CD4-positive, alpha-beta T cell treated with Interleukin-1 beta for 1 hour (primary cell): ENCODE measurements at regions not wholly inside any gene's neighbourhood (a gene's known extent, or its start where the extent isn't known, plus 50 kb on each side); places are given as distances from the start of the nearest gene placed in this dataset.
"Not testable (repeated sequence)": the region's sequence is repeated elsewhere in the genome, so short reads cannot be mapped to it uniquely, and the experiment has no call there.

Experiments
- DNase-seq, 2 donors: peaks; one replicate each; pipeline ENCODE4 v3.0.0-alpha.2; 2020 to 2022

- no peak for DNase-seq
Measured at GRCh38 chr21:15204970-15205286, 140.1 kb upstream of the NRIP1 start.

GRCh38 chr21:15206514-15206913 is 141.7 kb upstream of the NRIP1 start:
- DNase-seq, result no peak

- DNase-seq, result no peak
Measured at GRCh38 chr21:15207231-15207630, 142.4 kb upstream of the NRIP1 start.

- DNase-seq, result no peak
Measured at GRCh38 chr21:15207635-15208370, 143.0 kb upstream of the NRIP1 start.

- DNase-seq, result no peak
Measured at GRCh38 chr21:15208786-15209185, 144.0 kb upstream of the NRIP1 start.

- no peak for DNase-seq
Measured at GRCh38 chr21:15209224-15209623, 144.4 kb upstream of the NRIP1 start.

GRCh38 chr21:15210235-15210678 is 145.5 kb upstream of the NRIP1 start:
- peak in 1 of 2 donors; percentile 29 for DNase-seq

- DNase-seq, result no peak
Measured at GRCh38 chr21:15211491-15212133, 146.8 kb upstream of the NRIP1 start.

GRCh38 chr21:15212206-15212605 is 147.4 kb upstream of the NRIP1 start:
- DNase-seq, result no peak

GRCh38 chr21:15218476-15218875 is 153.7 kb upstream of the NRIP1 start:
- DNase-seq, result not testable (repeated sequence)

GRCh38 chr21:15219039-15219438 is 154.2 kb upstream of the NRIP1 start:
- DNase-seq, result no peak

- DNase-seq, result no peak
Measured at GRCh38 chr21:15219894-15220293, 155.1 kb upstream of the NRIP1 start.

- peak in 1 of 2 donors; percentile 68 for DNase-seq
Measured at GRCh38 chr21:15221799-15222386, 157.1 kb upstream of the NRIP1 start.

GRCh38 chr21:15222707-15223106 is 157.9 kb upstream of the NRIP1 start:
- DNase-seq, result no peak

- peak in 1 of 2 donors; percentile 21 for DNase-seq
Measured at GRCh38 chr21:15224346-15225086, 159.7 kb upstream of the NRIP1 start.

- DNase-seq, result no peak
Measured at GRCh38 chr21:15227919-15228318, 163.1 kb upstream of the NRIP1 start.

- no peak for DNase-seq
Measured at GRCh38 chr21:15229390-15229789, 164.6 kb upstream of the NRIP1 start.

GRCh38 chr21:15233611-15234010 is 168.8 kb upstream of the NRIP1 start:
- DNase-seq, result no peak

GRCh38 chr21:15236111-15236510 is 171.3 kb upstream of the NRIP1 start:
- DNase-seq, result no peak

GRCh38 chr21:15240848-15241247 is 176.0 kb upstream of the NRIP1 start:
- DNase-seq, result no peak

- DNase-seq, result no peak
Measured at GRCh38 chr21:15241997-15242736, 177.4 kb upstream of the NRIP1 start.

GRCh38 chr21:15242906-15243305 is 178.1 kb upstream of the NRIP1 start:
- no peak for DNase-seq

GRCh38 chr21:15243406-15243805 is 178.6 kb upstream of the NRIP1 start:
- DNase-seq, result no peak
